GM18868 (cell line): ENCODE measurements at regions not wholly inside any gene's neighbourhood (a gene's known extent, or its start where the extent isn't known, plus 50 kb on each side); places are given as distances from the start of the nearest gene placed in this dataset.

ENCODE experiments used
- ATAC-seq: cut with Tn5 transposase; IDR thresholded peaks from one replicate; pipeline ENCODE4 v1.9.1; 2021; ENCODE audit warnings: mild to moderate bottlenecking, moderate library complexity; ENCODE audit not compliant: unreplicated experiment

- peak; percentile 83 for ATAC-seq
Measured at GRCh38 chr6:84284428-84285049, 57.1 kb upstream of the CEP162 start.

- ATAC-seq: no peak
Measured at GRCh38 chr6:84282550-84282949, 55.1 kb upstream of the CEP162 start.

- ATAC-seq: no peak
Measured at GRCh38 chr6:84280639-84281038, 53.2 kb upstream of the CEP162 start.

- ATAC-seq: no peak
Measured at GRCh38 chr6:84280030-84280429, 52.6 kb upstream of the CEP162 start.

- ATAC-seq: no peak
Measured at GRCh38 chr6:84278321-84278998, 51.0 kb upstream of the CEP162 start.
